ENCODE measurements at regions not wholly inside any gene's neighbourhood (a gene's known extent, or its start where the extent isn't known, plus 50 kb on each side); places are given as distances from the start of the nearest gene placed in this dataset.

DNA sequence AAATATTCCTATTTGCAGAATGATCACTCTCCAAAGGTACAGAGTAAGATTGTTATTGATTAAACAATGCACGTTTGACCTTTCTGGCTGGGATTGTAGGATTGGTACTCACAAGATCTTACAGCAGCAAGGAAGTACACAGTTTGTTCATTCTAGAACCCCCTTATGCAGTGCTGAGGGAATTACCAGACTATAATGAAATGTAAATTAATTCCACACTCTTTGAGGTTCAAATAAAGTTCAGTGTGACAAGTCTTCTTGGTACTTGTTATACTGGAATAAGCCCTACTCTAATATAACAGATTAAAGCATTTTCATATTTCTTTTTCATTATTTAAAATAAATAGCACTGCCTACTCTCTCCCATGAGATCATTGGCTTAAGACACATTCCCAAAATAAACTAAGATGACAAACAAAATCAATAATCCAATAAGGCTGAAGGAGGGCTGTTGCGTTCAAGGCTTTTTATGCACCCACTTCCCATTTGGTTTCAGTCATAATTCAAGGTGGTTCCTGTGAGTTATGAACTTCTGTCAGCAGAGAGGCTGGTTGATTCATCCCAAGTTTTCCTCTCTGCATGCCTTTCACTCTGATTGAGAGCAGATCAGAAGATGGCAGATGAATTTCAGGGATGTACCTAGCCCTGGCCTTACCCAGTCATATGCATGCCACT, 881.5 kb downstream of the C6orf118 start:
- no peaks in the 10 kb centered on the region for H3K27me3 ChIP-seq (ENCODE audit: control insufficient read depth, extremely low read depth, insufficient read depth, low read length)
- no peak for DNase-seq (ENCODE audit: low read depth, low spot score)

DNA sequence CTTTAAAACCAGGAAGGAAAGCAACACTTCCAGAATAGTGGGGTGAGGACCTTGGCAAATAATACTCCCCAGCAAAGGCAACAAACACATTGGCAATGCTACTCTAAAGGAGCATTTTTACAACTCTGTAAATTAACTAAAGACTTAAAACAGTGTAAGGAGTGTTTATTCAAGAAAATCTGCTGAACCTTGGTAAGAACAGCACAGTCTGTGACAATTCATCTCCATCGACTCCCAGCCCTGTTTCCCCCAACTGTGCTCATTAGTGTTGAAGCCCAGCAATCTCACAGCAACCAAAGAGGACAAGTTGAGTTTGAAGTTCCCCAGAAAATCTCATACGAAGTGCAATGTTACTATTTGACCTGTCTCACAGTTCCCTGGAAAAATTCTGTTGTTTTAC, 884.9 kb downstream of the C6orf118 start:
- no peak overlapping the region for H3K4me2 ChIP-seq (ENCODE audit: control insufficient read depth, extremely low read depth, insufficient read depth, low read depth, low read length)
- peaks cover 3% of the 10 kb centered on the region for H3K9me3 ChIP-seq (ENCODE audit: control insufficient read depth, low read depth, low read length)
- no peak overlapping the region for H2AFZ ChIP-seq (ENCODE audit: control insufficient read depth, low read length)
- DNase-seq (ENCODE audit: low read depth, low spot score) (no peak), FAIRE-seq (no peak)
- TF ChIP-seq, protein P1, sequence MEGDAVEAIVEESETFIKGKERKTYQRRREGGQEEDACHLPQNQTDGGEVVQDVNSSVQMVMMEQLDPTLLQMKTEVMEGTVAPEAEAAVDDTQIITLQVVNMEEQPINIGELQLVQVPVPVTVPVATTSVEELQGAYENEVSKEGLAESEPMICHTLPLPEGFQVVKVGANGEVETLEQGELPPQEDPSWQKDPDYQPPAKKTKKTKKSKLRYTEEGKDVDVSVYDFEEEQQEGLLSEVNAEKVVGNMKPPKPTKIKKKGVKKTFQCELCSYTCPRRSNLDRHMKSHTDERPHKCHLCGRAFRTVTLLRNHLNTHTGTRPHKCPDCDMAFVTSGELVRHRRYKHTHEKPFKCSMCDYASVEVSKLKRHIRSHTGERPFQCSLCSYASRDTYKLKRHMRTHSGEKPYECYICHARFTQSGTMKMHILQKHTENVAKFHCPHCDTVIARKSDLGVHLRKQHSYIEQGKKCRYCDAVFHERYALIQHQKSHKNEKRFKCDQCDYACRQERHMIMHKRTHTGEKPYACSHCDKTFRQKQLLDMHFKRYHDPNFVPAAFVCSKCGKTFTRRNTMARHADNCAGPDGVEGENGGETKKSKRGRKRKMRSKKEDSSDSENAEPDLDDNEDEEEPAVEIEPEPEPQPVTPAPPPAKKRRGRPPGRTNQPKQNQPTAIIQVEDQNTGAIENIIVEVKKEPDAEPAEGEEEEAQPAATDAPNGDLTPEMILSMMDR (optimal IDR thresholded peaks at IDR 0.05 in 1 of 3, IDR thresholded peaks at IDR 0.05 in 1 of 3, conservative IDR thresholded peaks at IDR 0.05 in 1 of 3; ENCODE audit: extremely low read depth in 1 of 3, insufficient read depth in 2 of 3, low read length in 3 of 3) = no peak
- TF ChIP-seq EZH2 (IDR thresholded peaks at IDR 0.05; ENCODE audit: low read length) = no peak
- H3K79me2 ChIP-seq (ENCODE audit: control insufficient read depth, insufficient read depth, low read length) = no peaks in the 10 kb centered on the region
- H3K36me3 ChIP-seq (ENCODE audit: control insufficient read depth in 2 of 2, extremely low read depth in 1 of 2, insufficient read depth in 2 of 2, low read length in 2 of 2) = no peaks in the 10 kb centered on the region
- no peaks in the 10 kb centered on the region for H3K4me1 ChIP-seq (ENCODE audit: control insufficient read depth, extremely low read depth, insufficient read depth, low read length)
- no peak overlapping the region for H3K9ac ChIP-seq (ENCODE audit: control insufficient read depth, extremely low read depth, insufficient read depth, low read length)
- H3K27me3 ChIP-seq (ENCODE audit: control insufficient read depth, extremely low read depth, insufficient read depth, low read length) = no peaks in the 10 kb centered on the region
- no peak overlapping the region for H3K4me3 ChIP-seq (ENCODE audit: control insufficient read depth in 2 of 3, extremely low read depth in 1 of 3, insufficient read depth in 2 of 3, low read depth in 1 of 3, low read length in 3 of 3)
- H3K27ac ChIP-seq (ENCODE audit: control insufficient read depth, insufficient read depth, low read length) = no peak overlapping the region
- H4K20me1 ChIP-seq (ENCODE audit: control insufficient read depth, extremely low read depth, insufficient read depth, low read length) = no peaks in the 10 kb centered on the region
- no peaks in the 10 kb centered on the region for H3K9me1 ChIP-seq (ENCODE audit: control insufficient read depth, extremely low read depth, insufficient read depth, low read length)
- dilution Hi-C loops (cut with MboI; ENCODE audit: extremely low pct_ligation_motif_present, low sequenced_read_pairs) = no loop called here

More for the DNA sequence above, 881.5 kb downstream of the C6orf118 start:
- dilution Hi-C loops (cut with MboI; ENCODE audit: extremely low pct_ligation_motif_present, low sequenced_read_pairs) = no loop called here
- Histone ChIP-seq H3K79me2 (ENCODE audit: control insufficient read depth, insufficient read depth, low read length) (no peaks in the 10 kb centered on the region), H4K20me1 (ENCODE audit: control insufficient read depth, extremely low read depth, insufficient read depth, low read length) (no peaks in the 10 kb centered on the region), H3K4me1 (ENCODE audit: control insufficient read depth, extremely low read depth, insufficient read depth, low read length) (no peaks in the 10 kb centered on the region), H3K4me2 (ENCODE audit: control insufficient read depth, extremely low read depth, insufficient read depth, low read depth, low read length) (no peak overlapping the region), H2AFZ (ENCODE audit: control insufficient read depth, low read length) (no peak overlapping the region), H3K36me3 (ENCODE audit: control insufficient read depth in 2 of 2, extremely low read depth in 1 of 2, insufficient read depth in 2 of 2, low read length in 2 of 2) (no peaks in the 10 kb centered on the region), H3K27ac (ENCODE audit: control insufficient read depth, insufficient read depth, low read length) (no peak overlapping the region), H3K9ac (ENCODE audit: control insufficient read depth, extremely low read depth, insufficient read depth, low read length) (no peak overlapping the region), H3K9me1 (ENCODE audit: control insufficient read depth, extremely low read depth, insufficient read depth, low read length) (no peaks in the 10 kb centered on the region), H3K9me3 (ENCODE audit: control insufficient read depth, low read depth, low read length) (no peaks in the 10 kb centered on the region), H3K4me3 (ENCODE audit: control insufficient read depth in 2 of 3, extremely low read depth in 1 of 3, insufficient read depth in 2 of 3, low read depth in 1 of 3, low read length in 3 of 3) (no peak overlapping the region)
- TF ChIP-seq, protein P1 (optimal IDR thresholded peaks at IDR 0.05 in 1 of 3, IDR thresholded peaks at IDR 0.05 in 1 of 3, conservative IDR thresholded peaks at IDR 0.05 in 1 of 3; ENCODE audit: extremely low read depth in 1 of 3, insufficient read depth in 2 of 3, low read length in 3 of 3) = no peak
- TF ChIP-seq EZH2 (IDR thresholded peaks at IDR 0.05; ENCODE audit: low read length) = no peak
- FAIRE-seq = no peak

Data from keratinocyte (primary cell).